ENCODE measurements at regions not wholly inside any gene's neighbourhood (a gene's known extent, or its start where the extent isn't known, plus 50 kb on each side); places are given as distances from the start of the nearest gene placed in this dataset.

- Histone ChIP-seq H4K20me1 (ENCODE audit: control insufficient read depth, insufficient read depth, insufficient read length) (no peaks in the 10 kb centered on the region), H3K79me2 (ENCODE audit: insufficient read depth, low read length) (no peaks in the 10 kb centered on the region), H3K9me3 (ENCODE audit: control insufficient read depth, low read depth, low read length) (peaks cover 5% of the 10 kb centered on the region), H4K5ac (ENCODE audit: insufficient read length, low read depth, low read length) (no peak overlapping the region), H2BK15ac (ENCODE audit: low read depth, low read length) (no peak overlapping the region), H3K14ac (ENCODE audit: insufficient read depth, low read length) (no peak overlapping the region), H3K4me2 (ENCODE audit: insufficient read depth, insufficient read length, low read length) (no peak overlapping the region), H3K4ac (ENCODE audit: low read depth, low read length) (no peak overlapping the region), H3K18ac (ENCODE audit: insufficient read length, low read depth, low read length) (no peak overlapping the region), H3K4me1 (ENCODE audit: insufficient read depth, low read length) (no peaks in the 10 kb centered on the region), H3K9ac (ENCODE audit: extremely low read depth, insufficient read length, low read length) (no peak overlapping the region), H2AK5ac (ENCODE audit: insufficient read length, low read length) (no peak overlapping the region), H3K23ac (ENCODE audit: insufficient read length, low read depth, low read length) (no peak overlapping the region), H3K23me2 (ENCODE audit: insufficient read length, low read depth, low read length, poor library complexity, severe bottlenecking) (no peaks in the 10 kb centered on the region), H3K27me3 (ENCODE audit: insufficient read depth, low read length) (no peaks in the 10 kb centered on the region; the same call in 1 of the 2 replicates), H2AFZ (ENCODE audit: low read length) (no peak overlapping the region), H4K8ac (replicated peaks; ENCODE audit: insufficient read length, low read depth, low read length) (no peak overlapping the region), H2BK12ac (ENCODE audit: insufficient read length, low read depth, low read length) (no peak overlapping the region), H3K56ac (ENCODE audit: insufficient read length, low read depth, low read length) (no peak overlapping the region), H3K79me1 (ENCODE audit: insufficient read depth, low read depth, low read length, poor library complexity, severe bottlenecking) (no peaks in the 10 kb centered on the region), H2BK20ac (ENCODE audit: low read depth, low read length, poor library complexity, severe bottlenecking) (no peak overlapping the region), H2BK120ac (ENCODE audit: low read depth, low read length, poor library complexity, severe bottlenecking) (no peak overlapping the region), H2BK5ac (ENCODE audit: insufficient read length, low read length) (no peak overlapping the region), H4K91ac (ENCODE audit: insufficient read length, low read depth, low read length) (no peak overlapping the region), H3T11ph (ENCODE audit: low read length) (no peak overlapping the region), H3K27ac (ENCODE audit: insufficient read length, low read depth, low read length) (no peak overlapping the region)
- Mint-ChIP-seq H3K27me3 (ENCODE audit: low read depth) (peaks cover 9% of the 10 kb centered on the region), H3K4me3 (no peak overlapping the region), H3K9me3 (peaks cover 10 to 12% of the 10 kb centered on the region in 2 experiments), H3K27ac (no peak overlapping the region), H3K4me1 (peaks cover 8 to 10% of the 10 kb centered on the region in 2 experiments), H3K36me3 (ENCODE audit: insufficient read depth in 1 of 3, low read depth in 3 of 3) (peaks cover 0 to 12% (median 9%) of the 10 kb centered on the region in 3 experiments; a peak in 6 of 7 replicates)
- TF ChIP-seq CTCF (conservative IDR thresholded peaks at IDR 0.05), result no peak
- WGBS (ENCODE audit: extremely low coverage, insufficient read length, low lambda C conversion rate), result no CpG with 5 or more reads among the region's 2 CpGs
- DNase-seq, result no peak
These were observed 206.3 kb upstream of the CD96 start for GRCh38 chr3:111335512-111336303.
